ENCODE measurements at regions not wholly inside any gene's neighbourhood (a gene's known extent, or its start where the extent isn't known, plus 50 kb on each side); places are given as distances from the start of the nearest gene placed in this dataset.

DNA sequence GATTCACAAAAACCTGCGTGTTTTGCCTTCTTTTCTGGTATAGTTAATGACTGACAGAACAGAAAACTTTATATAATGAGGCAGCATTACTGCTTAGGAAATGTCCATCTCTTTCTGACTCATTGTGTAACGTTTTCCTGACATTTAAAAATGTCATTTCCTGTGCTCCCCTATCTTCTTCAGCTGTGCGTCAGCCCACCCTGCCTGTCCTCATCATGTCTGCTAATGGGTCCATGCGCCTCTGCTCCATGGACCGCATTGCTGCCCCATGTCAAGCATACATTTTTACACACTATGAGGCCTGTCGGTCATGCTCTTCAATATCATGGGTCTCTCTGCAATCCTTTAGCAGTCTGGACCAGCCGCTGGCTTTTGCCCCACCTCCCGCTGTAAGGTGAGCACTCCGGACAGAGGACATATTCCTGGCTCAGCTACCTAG lies 234.3 kb downstream of the CDCA7 start:
- TF ChIP-seq, protein P1, sequence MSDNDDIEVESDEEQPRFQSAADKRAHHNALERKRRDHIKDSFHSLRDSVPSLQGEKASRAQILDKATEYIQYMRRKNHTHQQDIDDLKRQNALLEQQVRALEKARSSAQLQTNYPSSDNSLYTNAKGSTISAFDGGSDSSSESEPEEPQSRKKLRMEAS (IDR thresholded peaks at IDR 0.05; ENCODE audit: low read depth, low read length): no peak
- TF ChIP-seq, protein P2, sequence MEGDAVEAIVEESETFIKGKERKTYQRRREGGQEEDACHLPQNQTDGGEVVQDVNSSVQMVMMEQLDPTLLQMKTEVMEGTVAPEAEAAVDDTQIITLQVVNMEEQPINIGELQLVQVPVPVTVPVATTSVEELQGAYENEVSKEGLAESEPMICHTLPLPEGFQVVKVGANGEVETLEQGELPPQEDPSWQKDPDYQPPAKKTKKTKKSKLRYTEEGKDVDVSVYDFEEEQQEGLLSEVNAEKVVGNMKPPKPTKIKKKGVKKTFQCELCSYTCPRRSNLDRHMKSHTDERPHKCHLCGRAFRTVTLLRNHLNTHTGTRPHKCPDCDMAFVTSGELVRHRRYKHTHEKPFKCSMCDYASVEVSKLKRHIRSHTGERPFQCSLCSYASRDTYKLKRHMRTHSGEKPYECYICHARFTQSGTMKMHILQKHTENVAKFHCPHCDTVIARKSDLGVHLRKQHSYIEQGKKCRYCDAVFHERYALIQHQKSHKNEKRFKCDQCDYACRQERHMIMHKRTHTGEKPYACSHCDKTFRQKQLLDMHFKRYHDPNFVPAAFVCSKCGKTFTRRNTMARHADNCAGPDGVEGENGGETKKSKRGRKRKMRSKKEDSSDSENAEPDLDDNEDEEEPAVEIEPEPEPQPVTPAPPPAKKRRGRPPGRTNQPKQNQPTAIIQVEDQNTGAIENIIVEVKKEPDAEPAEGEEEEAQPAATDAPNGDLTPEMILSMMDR (IDR thresholded peaks at IDR 0.05; ENCODE audit: low read depth, low read length): no peak
- TF ChIP-seq POLR2A (IDR thresholded peaks at IDR 0.05; ENCODE audit: extremely low read depth, insufficient read length): no peak
- TF ChIP-seq MYC (IDR thresholded peaks at IDR 0.05; ENCODE audit: low read depth, low read length): no peak

All from NB4 (cell line).